Hepatocyte (in vitro differentiated cells): ENCODE measurements at regions not wholly inside any gene's neighbourhood (a gene's known extent, or its start where the extent isn't known, plus 50 kb on each side); places are given as distances from the start of the nearest gene placed in this dataset.

Source experiments
- DNase-seq: peaks from one replicate; pipeline ENCODE4 v3.0.0-alpha.2; 2016; ENCODE audit warnings: low spot score
- H2AFZ ChIP-seq: fragments of 200-600 bp; sonication (generic); 2 replicates; pipeline ENCODE4 v1.6.0; 2016; ENCODE audit warnings: antibody characterized with exemption, mild to moderate bottlenecking
- H3K27ac ChIP-seq: fragments of 200-600 bp; sonication (generic); 2 replicates; pipeline ENCODE4 v1.5.1; 2016; ENCODE audit warnings: mild to moderate bottlenecking
- H3K27me3 ChIP-seq: fragments of 200-600 bp; sonication (generic); 2 replicates; pipeline ENCODE4 v1.6.1; 2016
- H3K36me3 ChIP-seq: fragments of 200-600 bp; sonication (generic); replicated peaks from 2 replicates; pipeline ENCODE4 v1.5.1; 2016; ENCODE audit warnings: low read depth; ENCODE audit not compliant: insufficient read depth
- H3K4me1 ChIP-seq: fragments of 200-600 bp; sonication (generic); 2 replicates; pipeline ENCODE4 v1.5.1; 2016; ENCODE audit warnings: mild to moderate bottlenecking, moderate library complexity; ENCODE audit not compliant: insufficient read depth
- H3K4me2 ChIP-seq: fragments of 200-600 bp; sonication (generic); 2 replicates; pipeline ENCODE4 v1.6.0; 2016
- H3K4me3 ChIP-seq: fragments of 200-600 bp; sonication (generic); 2 replicates; pipeline ENCODE4 v1.5.1; 2016; ENCODE audit warnings: mild to moderate bottlenecking
- H3K79me2 ChIP-seq: fragments of 200-600 bp; sonication (generic); 2 replicates; pipeline ENCODE4 v1.6.0; 2017; ENCODE audit warnings: mild to moderate bottlenecking
- H3K9me2 ChIP-seq: fragments of 200-600 bp; sonication (generic); replicated peaks from 2 replicates; pipeline ENCODE4 v1.6.0; 2017; ENCODE audit warnings: mild to moderate bottlenecking; ENCODE audit not compliant: insufficient read depth
- H3K9me3 ChIP-seq: fragments of 200-600 bp; sonication (generic); 2 replicates; pipeline ENCODE4 v1.5.1; 2016; ENCODE audit warnings: low read depth, mild to moderate bottlenecking
- H4K20me1 ChIP-seq: fragments of 200-600 bp; sonication (generic); 2 replicates; pipeline ENCODE4 v1.6.0; 2016; ENCODE audit warnings: mild to moderate bottlenecking; ENCODE audit not compliant: insufficient read depth, poor library complexity, severe bottlenecking
- CTCF ChIP-seq: fragments of 200-600 bp; sonication (generic); IDR thresholded peaks from 2 replicates; pipeline ENCODE4 v1.5.1; 2016; ENCODE audit warnings: antibody characterized with exemption, mild to moderate bottlenecking; ENCODE audit not compliant: poor library complexity
- EZH2 ChIP-seq: fragments of 200-600 bp; sonication (generic); IDR thresholded peaks from 2 replicates; pipeline ENCODE4 v1.6.1; 2016; ENCODE audit warnings: antibody characterized with exemption, mild to moderate bottlenecking, borderline replicate concordance
- EZH2phosphoT487 ChIP-seq: fragments of 200-600 bp; sonication (generic); IDR thresholded peaks from one replicate; pipeline ENCODE4 v1.6.1; 2018; ENCODE audit warnings: antibody characterized with exemption, mild to moderate bottlenecking, low read depth, moderate library complexity; ENCODE audit not compliant: unreplicated experiment, severe bottlenecking
- WGBS: methylation state at CpG from one replicate; pipeline ENCODE4 v1.1.6; 2016; ENCODE audit warnings: low lambda C conversion rate; ENCODE audit errors: missing lambda C conversion rate; 5-methylcytosine and 5-hydroxymethylcytosine counted together

DNA sequence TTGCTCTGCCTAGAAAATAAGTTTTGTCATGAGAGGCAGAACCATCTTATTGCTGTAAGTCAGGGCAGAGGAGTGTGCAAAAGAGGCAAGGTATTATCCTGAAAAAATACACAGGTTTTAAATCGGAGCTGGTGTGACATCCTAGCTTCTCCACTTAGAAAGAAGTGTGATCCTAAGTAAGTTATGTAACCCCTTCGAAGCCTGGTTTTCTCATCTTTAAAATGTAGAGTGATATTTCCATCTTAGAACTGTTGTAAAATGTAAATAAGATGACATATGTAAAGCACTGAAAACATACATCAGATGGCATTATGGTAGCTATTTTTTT lies 65.1 kb downstream of the IER5 start:
- peaks cover 15% of the 10 kb centered on the region for H3K4me1 ChIP-seq
- H2AFZ ChIP-seq = no peak overlapping the region
- no peaks in the 10 kb centered on the region for H3K27me3 ChIP-seq
- H3K4me2 ChIP-seq = peak overlapping the region; percentile 50
- no peaks in the 10 kb centered on the region for H4K20me1 ChIP-seq
- no peak overlapping the region for H3K4me3 ChIP-seq
- H3K9me3 ChIP-seq = no peaks in the 10 kb centered on the region
- no peak for TF ChIP-seq EZH2
- H3K9me2 ChIP-seq = no peaks in the 10 kb centered on the region
- H3K27ac ChIP-seq = peak overlapping the region; percentile 40
- no peak for DNase-seq
- no peaks in the 10 kb centered on the region for H3K79me2 ChIP-seq
- WGBS = 94% methylated on average over 2 of the region's 2 CpGs
- no peaks in the 10 kb centered on the region for H3K36me3 ChIP-seq

DNA sequence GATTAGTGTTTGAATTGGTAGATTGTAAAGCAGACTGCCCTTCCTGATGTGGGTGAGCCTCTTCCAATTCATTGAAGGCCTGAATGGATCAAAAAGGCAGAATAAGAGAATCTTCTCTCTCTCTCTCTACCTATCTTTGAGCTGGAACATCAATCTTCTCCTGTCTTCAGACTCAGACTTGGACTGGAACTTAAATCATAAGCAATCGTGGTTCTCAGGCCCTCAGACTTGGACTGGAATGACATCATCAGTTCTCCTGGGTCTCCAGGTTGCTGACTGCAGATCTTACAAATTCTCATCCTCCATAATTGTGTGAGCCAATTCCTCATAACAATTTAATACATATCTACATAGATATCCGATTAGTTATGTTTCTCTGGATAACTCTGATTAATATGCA lies 66.8 kb downstream of the IER5 start:
- Histone ChIP-seq H3K4me3 (no peak overlapping the region), H3K9me3 (no peaks in the 10 kb centered on the region), H2AFZ (no peak overlapping the region), H3K36me3 (no peaks in the 10 kb centered on the region), H3K27me3 (no peaks in the 10 kb centered on the region), H3K4me1 (peaks cover 15% of the 10 kb centered on the region), H3K4me2 (no peak overlapping the region), H3K27ac (no peak overlapping the region), H4K20me1 (no peaks in the 10 kb centered on the region), H3K9me2 (no peaks in the 10 kb centered on the region), H3K79me2 (no peaks in the 10 kb centered on the region)
- TF ChIP-seq CTCF (no peak), EZH2phosphoT487 (no peak), EZH2 (no peak)
- no peak for DNase-seq
- 83% methylated on average over 2 of the region's 2 CpGs for WGBS

DNA sequence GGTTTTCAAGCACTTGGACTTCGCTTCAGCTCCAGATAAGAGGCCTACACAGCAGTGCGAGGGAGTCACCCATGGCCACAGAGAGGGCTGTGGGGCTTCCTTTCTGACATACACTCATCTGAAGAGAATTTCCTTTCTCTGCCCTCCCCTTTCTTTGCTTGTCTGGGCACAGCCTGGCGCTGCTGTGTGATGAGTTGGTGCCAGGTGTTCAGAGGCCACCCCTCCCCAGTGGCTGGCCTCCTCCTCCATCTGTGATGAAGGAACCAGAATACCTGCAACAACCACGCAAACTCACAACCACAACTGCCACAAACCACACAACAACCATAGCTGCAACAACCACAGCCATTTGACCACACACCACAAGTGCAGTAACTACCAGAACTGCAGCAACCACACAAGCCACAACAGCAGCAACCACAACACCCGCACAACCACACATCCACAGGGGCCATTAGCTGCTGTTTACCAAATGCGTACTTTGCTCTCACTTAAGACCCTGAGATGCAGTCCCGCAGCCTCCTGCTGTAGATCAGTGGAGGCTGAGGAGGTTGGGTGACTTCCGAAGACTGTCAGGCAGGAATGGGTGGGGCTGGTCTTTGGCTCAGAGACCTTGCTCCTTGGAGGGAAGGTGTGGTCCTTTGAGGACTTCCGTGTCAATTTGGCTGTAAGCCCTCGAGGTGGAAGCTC lies 71.1 kb downstream of the IER5 start:
- no peak overlapping the region for H3K4me2 ChIP-seq
- H3K4me1 ChIP-seq = no peaks in the 10 kb centered on the region
- H3K36me3 ChIP-seq = no peaks in the 10 kb centered on the region
- no peak overlapping the region for H3K4me3 ChIP-seq
- no peak for DNase-seq
- H4K20me1 ChIP-seq = no peaks in the 10 kb centered on the region
- H2AFZ ChIP-seq = no peak overlapping the region
- no peaks in the 10 kb centered on the region for H3K27me3 ChIP-seq
- H3K27ac ChIP-seq = no peak overlapping the region
- TF ChIP-seq EZH2phosphoT487 (no peak), EZH2 (no peak), CTCF (no peak)
- WGBS = 91% methylated on average over 10 of the region's 10 CpGs
- peaks cover 5% of the 10 kb centered on the region for H3K9me3 ChIP-seq
- H3K79me2 ChIP-seq = no peaks in the 10 kb centered on the region
- no peaks in the 10 kb centered on the region for H3K9me2 ChIP-seq

GRCh38 chr1:181160322-181160721 lies 71.8 kb downstream of the IER5 start:
- Histone ChIP-seq H3K27me3 (no peaks in the 10 kb centered on the region), H3K4me2 (no peak overlapping the region), H3K4me1 (no peaks in the 10 kb centered on the region), H3K36me3 (no peaks in the 10 kb centered on the region), H3K4me3 (no peak overlapping the region), H3K9me3 (peaks cover 5% of the 10 kb centered on the region), H3K79me2 (no peaks in the 10 kb centered on the region), H3K9me2 (no peaks in the 10 kb centered on the region), H4K20me1 (no peaks in the 10 kb centered on the region), H3K27ac (no peak overlapping the region), H2AFZ (no peak overlapping the region)
- no peak for DNase-seq
- TF ChIP-seq EZH2phosphoT487 (no peak), CTCF (no peak), EZH2 (no peak)
- WGBS = 56% methylated on average over 3 of the region's 3 CpGs
